C4-2B (cell line): ENCODE measurements at regions not wholly inside any gene's neighbourhood (a gene's known extent, or its start where the extent isn't known, plus 50 kb on each side); places are given as distances from the start of the nearest gene placed in this dataset.

Source experiments
- CTCF ChIP-seq: fragments of 450-650 bp; conservative IDR thresholded peaks from 2 replicates; pipeline ENCODE4 v1.5.1; 2017; ENCODE audit warnings: mild to moderate bottlenecking
- ZFX ChIP-seq: fragments of 450-650 bp; IDR thresholded peaks from 2 replicates; pipeline ENCODE4 v1.6.1; 2017

- TF ChIP-seq CTCF (no peak), ZFX (no peak)
These were observed 146.5 kb downstream of the FOXG1 start for GRCh38 chr14:28913056-28913455.
